WTC11 (cell line): ENCODE measurements at regions not wholly inside any gene's neighbourhood (a gene's known extent, or its start where the extent isn't known, plus 50 kb on each side); places are given as distances from the start of the nearest gene placed in this dataset.

Experiments used
- NFATC4 ChIP-seq: fragments of 250-450 bp; sonication (Bioruptor Pico); IDR thresholded peaks from 2 replicates; pipeline ENCODE4 v1.9.0; 2021; ENCODE audit warnings: mild to moderate bottlenecking
- NFYB ChIP-seq: sonication (generic); formaldehyde crosslinking; conservative IDR thresholded peaks from 2 replicates; pipeline ENCODE4 v1.8.0; 2022; ENCODE audit warnings: low read depth, missing genetic modification reagents
- RORB ChIP-seq: fragments of 250-450 bp; sonication (Bioruptor Pico); IDR thresholded peaks from 2 replicates; pipeline ENCODE4 v1.9.0; 2021; ENCODE audit warnings: mild to moderate bottlenecking
- TF ChIP-seq, protein P1 (sequence below): sonication (generic); formaldehyde crosslinking; IDR thresholded peaks from 2 replicates; pipeline ENCODE4 v1.8.1; 2023; ENCODE audit warnings: mild to moderate bottlenecking, missing genetic modification reagents
- TF ChIP-seq, protein P2 (sequence below): fragments of 200-600 bp; IDR thresholded peaks from 2 replicates; pipeline ENCODE4 v1.8.0; 2022; ENCODE audit warnings: antibody characterized with exemption

DNA sequence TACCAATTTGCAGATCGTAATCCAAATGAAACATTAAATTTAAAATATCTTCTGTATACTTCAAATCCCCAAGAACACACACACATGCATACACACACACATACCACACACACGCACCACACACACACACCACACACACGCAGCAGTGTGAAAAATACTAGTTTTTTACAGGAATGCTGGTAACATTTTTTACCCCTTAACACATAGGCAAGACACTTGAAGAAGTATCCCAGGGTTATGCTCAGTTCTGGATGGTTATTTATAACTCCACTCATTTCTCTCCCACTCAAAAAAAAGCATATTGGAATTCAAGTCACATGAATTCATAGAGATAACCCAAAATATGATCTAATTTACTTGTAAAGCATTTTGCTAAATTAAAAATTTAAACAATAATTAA is 325.5 kb upstream of the SLC7A11 start:
- TF ChIP-seq RORB (CRISPR knock-in tag) (no peak), NFYB (CRISPR knock-in tag) (no peak), NFATC4 (CRISPR knock-in tag) (no peak)
- TF ChIP-seq, protein P1, sequence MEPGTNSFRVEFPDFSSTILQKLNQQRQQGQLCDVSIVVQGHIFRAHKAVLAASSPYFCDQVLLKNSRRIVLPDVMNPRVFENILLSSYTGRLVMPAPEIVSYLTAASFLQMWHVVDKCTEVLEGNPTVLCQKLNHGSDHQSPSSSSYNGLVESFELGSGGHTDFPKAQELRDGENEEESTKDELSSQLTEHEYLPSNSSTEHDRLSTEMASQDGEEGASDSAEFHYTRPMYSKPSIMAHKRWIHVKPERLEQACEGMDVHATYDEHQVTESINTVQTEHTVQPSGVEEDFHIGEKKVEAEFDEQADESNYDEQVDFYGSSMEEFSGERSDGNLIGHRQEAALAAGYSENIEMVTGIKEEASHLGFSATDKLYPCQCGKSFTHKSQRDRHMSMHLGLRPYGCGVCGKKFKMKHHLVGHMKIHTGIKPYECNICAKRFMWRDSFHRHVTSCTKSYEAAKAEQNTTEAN (CRISPR knock-in tag): no peak
- TF ChIP-seq, protein P2, sequence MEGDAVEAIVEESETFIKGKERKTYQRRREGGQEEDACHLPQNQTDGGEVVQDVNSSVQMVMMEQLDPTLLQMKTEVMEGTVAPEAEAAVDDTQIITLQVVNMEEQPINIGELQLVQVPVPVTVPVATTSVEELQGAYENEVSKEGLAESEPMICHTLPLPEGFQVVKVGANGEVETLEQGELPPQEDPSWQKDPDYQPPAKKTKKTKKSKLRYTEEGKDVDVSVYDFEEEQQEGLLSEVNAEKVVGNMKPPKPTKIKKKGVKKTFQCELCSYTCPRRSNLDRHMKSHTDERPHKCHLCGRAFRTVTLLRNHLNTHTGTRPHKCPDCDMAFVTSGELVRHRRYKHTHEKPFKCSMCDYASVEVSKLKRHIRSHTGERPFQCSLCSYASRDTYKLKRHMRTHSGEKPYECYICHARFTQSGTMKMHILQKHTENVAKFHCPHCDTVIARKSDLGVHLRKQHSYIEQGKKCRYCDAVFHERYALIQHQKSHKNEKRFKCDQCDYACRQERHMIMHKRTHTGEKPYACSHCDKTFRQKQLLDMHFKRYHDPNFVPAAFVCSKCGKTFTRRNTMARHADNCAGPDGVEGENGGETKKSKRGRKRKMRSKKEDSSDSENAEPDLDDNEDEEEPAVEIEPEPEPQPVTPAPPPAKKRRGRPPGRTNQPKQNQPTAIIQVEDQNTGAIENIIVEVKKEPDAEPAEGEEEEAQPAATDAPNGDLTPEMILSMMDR: no peak
